Smooth muscle cell (in vitro differentiated cells): ENCODE measurements at regions not wholly inside any gene's neighbourhood (a gene's known extent, or its start where the extent isn't known, plus 50 kb on each side); places are given as distances from the start of the nearest gene placed in this dataset.
"Not testable (repeated sequence)": the region's sequence is repeated elsewhere in the genome, so short reads cannot be mapped to it uniquely, and the experiment has no call there.

Experiments
- DNase-seq: peaks from one replicate; lab custom pipeline; 2025; ENCODE audit not compliant: unreplicated experiment; lab: John Stamatoyannopoulos, UW
- H2AFZ ChIP-seq: fragments of 200-600 bp; sonication (generic); 2 replicates; pipeline ENCODE4 v1.6.0; 2016; ENCODE audit warnings: antibody characterized with exemption, low read depth, mild to moderate bottlenecking
- H3F3A ChIP-seq: fragments of 200-600 bp; sonication (generic); 2 replicates; pipeline ENCODE4 v1.6.0; 2017; ENCODE audit warnings: antibody characterized with exemption, low read depth
- H3K27ac ChIP-seq: fragments of 200-600 bp; sonication (generic); 2 replicates; pipeline ENCODE4 v1.5.1; 2016; ENCODE audit warnings: low read depth, mild to moderate bottlenecking
- H3K27me3 ChIP-seq: fragments of 200-600 bp; sonication (generic); 2 replicates; pipeline ENCODE4 v1.6.1; 2016; ENCODE audit warnings: low read depth, mild to moderate bottlenecking
- H3K36me3 ChIP-seq: fragments of 200-600 bp; sonication (generic); 2 replicates; pipeline ENCODE4 v1.5.1; 2016; ENCODE audit warnings: low read depth
- H3K4me1 ChIP-seq: fragments of 200-600 bp; sonication (generic); 2 replicates; pipeline ENCODE4 v1.5.1; 2016; ENCODE audit warnings: low read depth
- H3K4me2 ChIP-seq: fragments of 200-600 bp; sonication (generic); 2 replicates; pipeline ENCODE4 v1.6.0; 2016; ENCODE audit warnings: mild to moderate bottlenecking
- H3K4me3 ChIP-seq: fragments of 200-600 bp; sonication (generic); 2 replicates; pipeline ENCODE4 v1.5.1; 2016; ENCODE audit warnings: mild to moderate bottlenecking
- H3K79me2 ChIP-seq: fragments of 200-600 bp; sonication (generic); 2 replicates; pipeline ENCODE4 v1.6.0; 2016; ENCODE audit warnings: low read depth, mild to moderate bottlenecking
- H3K9ac ChIP-seq: fragments of 200-600 bp; sonication (generic); 2 replicates; pipeline ENCODE4 v1.6.0; 2016; ENCODE audit warnings: low read depth
- H3K9me3 ChIP-seq: fragments of 200-600 bp; sonication (generic); replicated peaks from 2 replicates; pipeline ENCODE4 v1.5.1; 2016; ENCODE audit warnings: low read depth
- H4K20me1 ChIP-seq: fragments of 200-600 bp; sonication (generic); 2 replicates; pipeline ENCODE4 v1.6.0; 2016; ENCODE audit warnings: low read depth
- CTCF ChIP-seq: fragments of 200-600 bp; sonication (generic); IDR thresholded peaks from 2 replicates; pipeline ENCODE4 v1.5.1; 2017; ENCODE audit warnings: borderline replicate concordance, mild to moderate bottlenecking, antibody characterized with exemption; ENCODE audit not compliant: insufficient read depth, poor library complexity, severe bottlenecking
- WGBS: methylation state at CpG from one replicate; pipeline ENCODE4 v1.1.7; 2016; ENCODE audit warnings: low lambda C conversion rate; 5-methylcytosine and 5-hydroxymethylcytosine counted together

GRCh38 chr10:94155722-94156271, 162.1 kb downstream of the PLCE1 start:
- no peak for TF ChIP-seq CTCF
- H3K4me2 ChIP-seq = no peak overlapping the region

GRCh38 chr10:94156453-94156852, 162.7 kb downstream of the PLCE1 start:
- Histone ChIP-seq H3K27me3 (no peaks in the 10 kb centered on the region), H3K36me3 (no peaks in the 10 kb centered on the region), H3K27ac (no peak overlapping the region), H2AFZ (no peak overlapping the region), H4K20me1 (no peaks in the 10 kb centered on the region), H3K4me2 (no peak overlapping the region), H3K79me2 (no peaks in the 10 kb centered on the region), H3K9me3 (no peaks in the 10 kb centered on the region), H3K4me3 (no peak overlapping the region), H3K9ac (no peak overlapping the region), H3F3A (no peaks in the 10 kb centered on the region), H3K4me1 (no peaks in the 10 kb centered on the region)
- WGBS = 74% methylated on average over 3 of the region's 3 CpGs
- TF ChIP-seq CTCF = no peak
- no peak for DNase-seq

More at GRCh38 chr10:94155722-94156271, 162.1 kb downstream of the PLCE1 start:
- Histone ChIP-seq H3K4me1 (no peaks in the 10 kb centered on the region), H3K79me2 (no peaks in the 10 kb centered on the region), H2AFZ (no peak overlapping the region), H3F3A (no peaks in the 10 kb centered on the region), H3K36me3 (no peaks in the 10 kb centered on the region), H3K27ac (no peak overlapping the region), H3K9me3 (no peaks in the 10 kb centered on the region), H3K9ac (no peak overlapping the region), H3K27me3 (no peaks in the 10 kb centered on the region), H3K4me3 (no peak overlapping the region), H4K20me1 (no peaks in the 10 kb centered on the region)
- over 99% methylated on average over 4 of the region's 4 CpGs for WGBS
- DNase-seq = no peak

GRCh38 chr10:94165158-94165611, 171.5 kb downstream of the PLCE1 start:
- not testable (repeated sequence) for H3K36me3 ChIP-seq, DNase-seq, H3K79me2 ChIP-seq, H3K4me3 ChIP-seq, H3K27ac ChIP-seq, H3K27me3 ChIP-seq, H3F3A ChIP-seq, H3K9me3 ChIP-seq, H3K9ac ChIP-seq, H2AFZ ChIP-seq, H4K20me1 ChIP-seq, H3K4me2 ChIP-seq, H3K4me1 ChIP-seq
- WGBS = 67% methylated on average over 12 of the region's 12 CpGs

- H3K9ac ChIP-seq = no peak overlapping the region
- H3K4me3 ChIP-seq = no peak overlapping the region
- 77% methylated on average over 2 of the region's 2 CpGs for WGBS
- no peak for DNase-seq
- no peak overlapping the region for H3K4me2 ChIP-seq
- H3K9me3 ChIP-seq = no peaks in the 10 kb centered on the region
- H3K36me3 ChIP-seq = no peaks in the 10 kb centered on the region
- no peaks in the 10 kb centered on the region for H3K27me3 ChIP-seq
- H3K27ac ChIP-seq = no peak overlapping the region
- H3F3A ChIP-seq = no peaks in the 10 kb centered on the region
- no peaks in the 10 kb centered on the region for H3K79me2 ChIP-seq
- H3K4me1 ChIP-seq = no peaks in the 10 kb centered on the region
- no peak overlapping the region for H2AFZ ChIP-seq
- no peak for TF ChIP-seq CTCF
- H4K20me1 ChIP-seq = no peaks in the 10 kb centered on the region
These were observed 178.6 kb downstream of the PLCE1 start for GRCh38 chr10:94172332-94172731.
